SK-N-SH (cell line): ENCODE measurements at regions not wholly inside any gene's neighbourhood (a gene's known extent, or its start where the extent isn't known, plus 50 kb on each side); places are given as distances from the start of the nearest gene placed in this dataset.

Experiments
- CTCF ChIA-PET: fragments of 300-600, 350-600 bp; formaldehyde crosslinking; extraction: SDS; loops from one replicate; lab custom pipeline; 2021; lab: Yijun Ruan, JAX
- POLR2A ChIA-PET: fragments of 350-600 bp; sonication (Branson Sonifier 250); formaldehyde crosslinking; extraction: SDS; loops from one replicate; lab custom pipeline; 2020; ENCODE audit warnings: antibody characterized with exemption, inconsistent platforms; lab: Yijun Ruan, JAX
- DNase-seq: peaks from one replicate; pipeline ENCODE4 v3.0.0; 2012
- H2AFZ ChIP-seq: fragments of 200-600 bp; sonication (generic); 2 replicates; pipeline ENCODE4 v1.8.1; 2016; ENCODE audit warnings: antibody characterized with exemption, mild to moderate bottlenecking, low read depth
- H3F3A ChIP-seq: fragments of 200-600 bp; sonication (generic); replicated peaks from 2 replicates; pipeline ENCODE3; 2016; ENCODE audit warnings: antibody characterized with exemption, mild to moderate bottlenecking; ENCODE audit not compliant: insufficient read depth
- H3K27ac ChIP-seq, 2 experiments: fragments of 200-500 bp in 1 of 2; fragments of 200-600 bp in 1 of 2; sonication (Bioruptor generic) in 1 of 2; sonication (generic), shearing (Covaris generic) in 1 of 2; 2 replicates each; pipeline versions ENCODE4 v1.5.1 to v1.6.1; 2014 to 2016; ENCODE audit warnings: low read depth in 2 of 2, inconsistent platforms in 1 of 2, low read length in 1 of 2, mild to moderate bottlenecking in 1 of 2, mixed read lengths in 1 of 2
- H3K27me3 ChIP-seq: fragments of 200-600 bp; sonication (generic), shearing (Covaris generic); 2 replicates; pipeline ENCODE4 v1.6.1; 2016; ENCODE audit warnings: mixed run types; ENCODE audit not compliant: insufficient read depth
- H3K36me3 ChIP-seq, 2 experiments: fragments of 200-500 bp in 1 of 2; fragments of 200-600 bp in 1 of 2; sonication (Bioruptor generic) in 1 of 2; sonication (generic) in 1 of 2; replicated peaks in 1 of 2; 2 replicates each; pipeline versions ENCODE3 to v1.5.1; 2014 to 2016; ENCODE audit warnings: low read length in 1 of 2, mild to moderate bottlenecking in 1 of 2; ENCODE audit not compliant: insufficient read depth in 2 of 2, control insufficient read depth in 1 of 2
- H3K4me1 ChIP-seq, 2 experiments: fragments of 200-500 bp in 1 of 2; fragments of 200-600 bp in 1 of 2; sonication (Bioruptor generic) in 1 of 2; sonication (generic), shearing (Covaris generic) in 1 of 2; 2 replicates each; pipeline versions ENCODE4 v1.5.1 to v1.6.1; 2014 to 2016; ENCODE audit warnings: low read depth in 1 of 2, low read length in 1 of 2, mixed run types in 1 of 2; ENCODE audit not compliant: insufficient read depth in 2 of 2, control insufficient read depth in 1 of 2
- H3K4me2 ChIP-seq: fragments of 200-600 bp; sonication (generic), shearing (Covaris generic); 2 replicates; pipeline ENCODE4 v1.6.1; 2017; ENCODE audit warnings: mixed run types
- H3K4me3 ChIP-seq, 2 experiments: fragments of 200-500 bp in 1 of 2; fragments of 200-600 bp in 1 of 2; sonication (Bioruptor generic) in 1 of 2; sonication (generic), shearing (Covaris generic) in 1 of 2; 2 replicates each; pipeline versions ENCODE4 v1.5.1 to v1.8.1; 2014 to 2016; ENCODE audit warnings: low read depth in 2 of 2, inconsistent platforms in 1 of 2, low read length in 1 of 2, mild to moderate bottlenecking in 1 of 2, mixed read lengths in 1 of 2, moderate library complexity in 1 of 2
- H3K79me2 ChIP-seq: fragments of 200-600 bp; sonication (generic); 2 replicates; pipeline ENCODE4 v1.8.1; 2017; ENCODE audit warnings: mild to moderate bottlenecking; ENCODE audit not compliant: insufficient read depth
- H3K9ac ChIP-seq: fragments of 200-600 bp; sonication (generic); 2 replicates; pipeline ENCODE4 v1.6.1; 2017; ENCODE audit warnings: mixed run types
- H3K9me2 ChIP-seq: fragments of 200-600 bp; sonication (generic); 2 replicates; pipeline ENCODE4 v1.6.1; 2017; ENCODE audit warnings: mixed run types
- H3K9me3 ChIP-seq: fragments of 200-600 bp; sonication (generic); 2 replicates; pipeline ENCODE4 v1.6.1; 2017; ENCODE audit warnings: mixed run types, mild to moderate bottlenecking, moderate library complexity
- H4K20me1 ChIP-seq: fragments of 200-600 bp; sonication (generic); 2 replicates; pipeline ENCODE4 v1.6.1; 2017; ENCODE audit warnings: mild to moderate bottlenecking, mixed run types; ENCODE audit not compliant: insufficient read depth
- CTCF ChIP-seq: fragments of 200-600 bp; sonication (generic); IDR thresholded peaks from 2 replicates; pipeline ENCODE4 v1.6.1; 2017; ENCODE audit warnings: antibody characterized with exemption, mild to moderate bottlenecking, moderate library complexity
- ELF1 ChIP-seq: IDR thresholded peaks from 2 replicates; pipeline ENCODE4 v1.4.0; 2012
- GABPA ChIP-seq: IDR thresholded peaks from 2 replicates; pipeline ENCODE4 v1.4.0; 2012; ENCODE audit warnings: low read depth, mild to moderate bottlenecking
- GATA2 ChIP-seq: sonication (generic); formaldehyde crosslinking; IDR thresholded peaks from 2 replicates; pipeline ENCODE4 v1.5.0; 2020; ENCODE audit warnings: mild to moderate bottlenecking, missing genetic modification reagents
- IRF3 ChIP-seq: fragments of 150-350 bp; IDR thresholded peaks from 2 replicates; pipeline ENCODE4 v1.6.1; 2016; ENCODE audit warnings: mild to moderate bottlenecking, low read depth, low read length
- JUND ChIP-seq: IDR thresholded peaks from 2 replicates; pipeline ENCODE4 v1.4.0; 2012
- MAX ChIP-seq: IDR thresholded peaks from 2 replicates; pipeline ENCODE4 v1.4.0; 2012; ENCODE audit warnings: low read depth
- MEF2A ChIP-seq: IDR thresholded peaks from 2 replicates; pipeline ENCODE4 v1.4.0; 2012; ENCODE audit warnings: low read depth, borderline replicate concordance
- NRF1 ChIP-seq: IDR thresholded peaks from 2 replicates; pipeline ENCODE4 v1.6.1; 2012; ENCODE audit warnings: low read depth, mild to moderate bottlenecking, low read length
- POLR2AphosphoS5 ChIP-seq: IDR thresholded peaks from 2 replicates; pipeline ENCODE4 v1.6.1; 2012; ENCODE audit warnings: low read depth, low read length
- RAD21 ChIP-seq: IDR thresholded peaks from 2 replicates; pipeline ENCODE4 v1.6.1; 2012; ENCODE audit warnings: mild to moderate bottlenecking, low read length
- REST ChIP-seq: IDR thresholded peaks from 2 replicates; pipeline ENCODE4 v1.6.1; 2012; ENCODE audit warnings: mild to moderate bottlenecking, low read depth, low read length, moderate library complexity
- RXRA ChIP-seq: IDR thresholded peaks from 2 replicates; pipeline ENCODE4 v1.4.0; 2012; ENCODE audit warnings: low read depth, mild to moderate bottlenecking, borderline replicate concordance
- SIN3A ChIP-seq: IDR thresholded peaks from 2 replicates; pipeline ENCODE4 v1.6.1; 2012; ENCODE audit warnings: low read depth, mild to moderate bottlenecking, low read length, moderate library complexity, borderline replicate concordance
- TEAD4 ChIP-seq: IDR thresholded peaks from 2 replicates; pipeline ENCODE4 v1.4.0; 2012; ENCODE audit warnings: mild to moderate bottlenecking, borderline replicate concordance; ENCODE audit not compliant: insufficient read depth
- YY1 ChIP-seq: IDR thresholded peaks from 2 replicates; pipeline ENCODE4 v1.4.0; 2012; ENCODE audit warnings: low read depth, mild to moderate bottlenecking
- WGBS: methylation state at CpG from one replicate; pipeline ENCODE4 v1.1.6; 2017; ENCODE audit warnings: low lambda C conversion rate; 5-methylcytosine and 5-hydroxymethylcytosine counted together

- H2AFZ ChIP-seq = no peak overlapping the region
- no peaks in the 10 kb centered on the region for H3K9me2 ChIP-seq
- no peak for DNase-seq
- TF ChIP-seq MEF2A (no peak), MAX (no peak), CTCF (no peak), JUND (no peak), RXRA (no peak), RAD21 (no peak), SIN3A (no peak), REST (no peak), GABPA (no peak), POLR2AphosphoS5 (no peak), YY1 (no peak), IRF3 (no peak), GATA2 (CRISPR knock-in tag) (no peak), TEAD4 (no peak), ELF1 (no peak), NRF1 (no peak)
- TF ChIP-seq, all 33 proteins: peak for 0
- H3K27ac ChIP-seq = no peak overlapping the region
- no peak overlapping the region for H3K4me3 ChIP-seq
- H3K9me3 ChIP-seq = no peaks in the 10 kb centered on the region
- no peak overlapping the region for H3K4me2 ChIP-seq
- H3K79me2 ChIP-seq = no peaks in the 10 kb centered on the region
- peaks cover 0 to under 1% of the 10 kb centered on the region in 2 experiments; a peak in 1 of 4 replicates for H3K4me1 ChIP-seq
- 80% methylated on average over 3 of the region's 3 CpGs for WGBS
- H3K9ac ChIP-seq = no peak overlapping the region
- ChIA-PET CTCF (no interaction called here), POLR2A (no interaction called here)
- H3K27me3 ChIP-seq = no peaks in the 10 kb centered on the region
- H3K36me3 ChIP-seq = no peaks in the 10 kb centered on the region
- no peaks in the 10 kb centered on the region for H4K20me1 ChIP-seq
- no peaks in the 10 kb centered on the region for H3F3A ChIP-seq
Measured at GRCh38 chr13:99620806-99621205, 119.5 kb downstream of the TM9SF2 start.
